Gastrocnemius medialis (tissue), 4 donors: ENCODE measurements at regions not wholly inside any gene's neighbourhood (a gene's known extent, or its start where the extent isn't known, plus 50 kb on each side); places are given as distances from the start of the nearest gene placed in this dataset.

Source experiments
- POLR2A ChIP-seq, 2 donors: fragments of 450-650 bp; IDR thresholded peaks; one replicate each; pipeline ENCODE4 v1.6.1; 2017; ENCODE audit warnings: antibody characterized with exemption in 2 of 2, mild to moderate bottlenecking in 2 of 2, moderate library complexity in 2 of 2
- TF ChIP-seq, protein P1 (sequence below), 5 experiments: fragments of 450-650 bp in 3 of 5; fragments of 200-600 bp in 2 of 5; sonication (generic) in 2 of 5; IDR thresholded peaks in 4 of 5; conservative IDR thresholded peaks in 1 of 5; 1 replicate in 4 of 5; 2 replicates in 1 of 5; pipeline ENCODE4 v1.5.1; 2016 to 2019; ENCODE audit warnings: antibody characterized with exemption in 5 of 5, mild to moderate bottlenecking in 3 of 5, moderate library complexity in 3 of 5

DNA sequence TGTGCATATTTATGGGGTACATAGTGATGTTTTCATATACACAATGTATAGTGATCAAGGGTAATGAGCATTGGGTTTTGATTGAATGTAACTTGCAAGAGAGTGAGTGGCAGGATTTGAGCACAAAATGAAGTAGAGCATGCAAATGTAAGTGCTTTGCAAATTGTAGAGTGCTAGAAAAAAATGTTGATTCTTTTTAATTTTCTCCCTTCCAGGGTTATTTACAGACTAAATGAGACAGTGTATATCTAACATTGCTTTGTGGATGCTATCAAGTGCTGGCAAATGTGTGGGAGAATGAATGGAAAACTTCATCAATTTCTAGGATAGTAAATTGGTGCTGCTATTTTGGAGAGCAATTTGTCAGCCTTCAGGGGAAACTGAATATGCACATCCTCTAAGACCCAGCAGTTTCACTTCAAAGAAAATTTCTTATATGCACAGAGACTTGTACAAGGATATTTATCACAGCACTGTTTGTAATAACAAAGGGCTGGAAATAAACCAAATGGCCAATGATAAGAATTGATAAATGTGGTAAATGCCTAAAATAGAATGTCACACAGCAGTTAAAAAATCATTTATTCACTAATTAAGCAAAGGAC is 120.6 kb upstream of the PLPP4 start:
- TF ChIP-seq, protein P1, sequence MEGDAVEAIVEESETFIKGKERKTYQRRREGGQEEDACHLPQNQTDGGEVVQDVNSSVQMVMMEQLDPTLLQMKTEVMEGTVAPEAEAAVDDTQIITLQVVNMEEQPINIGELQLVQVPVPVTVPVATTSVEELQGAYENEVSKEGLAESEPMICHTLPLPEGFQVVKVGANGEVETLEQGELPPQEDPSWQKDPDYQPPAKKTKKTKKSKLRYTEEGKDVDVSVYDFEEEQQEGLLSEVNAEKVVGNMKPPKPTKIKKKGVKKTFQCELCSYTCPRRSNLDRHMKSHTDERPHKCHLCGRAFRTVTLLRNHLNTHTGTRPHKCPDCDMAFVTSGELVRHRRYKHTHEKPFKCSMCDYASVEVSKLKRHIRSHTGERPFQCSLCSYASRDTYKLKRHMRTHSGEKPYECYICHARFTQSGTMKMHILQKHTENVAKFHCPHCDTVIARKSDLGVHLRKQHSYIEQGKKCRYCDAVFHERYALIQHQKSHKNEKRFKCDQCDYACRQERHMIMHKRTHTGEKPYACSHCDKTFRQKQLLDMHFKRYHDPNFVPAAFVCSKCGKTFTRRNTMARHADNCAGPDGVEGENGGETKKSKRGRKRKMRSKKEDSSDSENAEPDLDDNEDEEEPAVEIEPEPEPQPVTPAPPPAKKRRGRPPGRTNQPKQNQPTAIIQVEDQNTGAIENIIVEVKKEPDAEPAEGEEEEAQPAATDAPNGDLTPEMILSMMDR (IDR thresholded peaks at IDR 0.05 in 4 of 5, conservative IDR thresholded peaks at IDR 0.05 in 1 of 5), result no peak
- no peak for TF ChIP-seq POLR2A (IDR thresholded peaks at IDR 0.05)
